GM20000 (cell line): ENCODE measurements at regions not wholly inside any gene's neighbourhood (a gene's known extent, or its start where the extent isn't known, plus 50 kb on each side); places are given as distances from the start of the nearest gene placed in this dataset.
A peak's percentile ranks its signal among the peaks of the same experiment; 100 is the strongest.
"Not testable (repeated sequence)": the region's sequence is repeated elsewhere in the genome, so short reads cannot be mapped to it uniquely, and the experiment has no call there.

Experiments
- DNase-seq: peaks from one replicate; pipeline ENCODE4 v3.0.0; 2012; ENCODE audit warnings: low spot score
- TF ChIP-seq, protein P1 (sequence below): IDR thresholded peaks from 2 replicates; pipeline ENCODE4 v1.5.1; 2012; ENCODE audit warnings: mild to moderate bottlenecking, control low read depth; ENCODE audit errors: extremely low read depth, missing control alignments

DNA sequence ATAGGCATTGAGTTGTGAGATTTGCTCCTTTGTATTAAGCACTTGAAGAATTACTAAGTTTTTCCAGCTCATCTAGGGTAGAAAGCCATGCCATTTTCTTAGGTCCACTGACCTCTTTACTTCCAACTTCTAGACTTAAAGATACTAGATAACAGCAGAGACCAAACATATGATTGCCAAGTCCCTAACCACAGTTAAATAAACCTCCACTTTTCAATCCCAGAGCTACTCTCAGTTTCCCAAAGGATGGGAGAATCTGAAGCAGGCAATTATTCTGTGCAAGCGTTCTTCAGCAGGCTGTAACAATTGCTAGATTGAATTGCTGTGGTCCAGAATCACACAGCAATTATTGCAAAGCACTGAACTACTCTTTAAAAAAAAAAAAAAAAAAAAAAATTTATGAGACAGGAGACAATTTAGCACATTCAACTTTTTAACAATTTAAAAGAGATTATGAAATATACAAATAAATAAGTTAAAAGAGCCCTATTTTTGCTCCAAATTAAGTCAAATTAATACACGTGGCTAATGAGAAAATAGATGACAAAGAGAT, 104.0 kb upstream of the PRSS16 start:
- DNase-seq, result no peak

DNA sequence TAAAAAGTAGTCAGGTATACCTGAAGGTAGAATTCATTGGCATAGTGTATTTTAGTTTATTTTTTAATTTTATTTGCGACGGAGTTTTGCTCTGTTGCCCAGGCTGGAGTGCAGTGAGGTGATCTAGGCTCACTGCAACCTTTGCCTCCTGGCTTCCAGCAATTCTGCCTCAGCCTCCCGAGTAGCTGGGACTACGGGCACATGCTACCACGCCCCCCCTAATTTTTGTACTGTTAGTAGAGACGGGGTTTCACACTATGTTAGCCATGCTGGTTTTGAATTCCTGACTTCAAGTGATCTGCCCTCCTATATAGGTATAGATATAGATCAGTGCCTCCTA, 102.8 kb upstream of the PRSS16 start:
- no peak for DNase-seq
- TF ChIP-seq, protein P1, sequence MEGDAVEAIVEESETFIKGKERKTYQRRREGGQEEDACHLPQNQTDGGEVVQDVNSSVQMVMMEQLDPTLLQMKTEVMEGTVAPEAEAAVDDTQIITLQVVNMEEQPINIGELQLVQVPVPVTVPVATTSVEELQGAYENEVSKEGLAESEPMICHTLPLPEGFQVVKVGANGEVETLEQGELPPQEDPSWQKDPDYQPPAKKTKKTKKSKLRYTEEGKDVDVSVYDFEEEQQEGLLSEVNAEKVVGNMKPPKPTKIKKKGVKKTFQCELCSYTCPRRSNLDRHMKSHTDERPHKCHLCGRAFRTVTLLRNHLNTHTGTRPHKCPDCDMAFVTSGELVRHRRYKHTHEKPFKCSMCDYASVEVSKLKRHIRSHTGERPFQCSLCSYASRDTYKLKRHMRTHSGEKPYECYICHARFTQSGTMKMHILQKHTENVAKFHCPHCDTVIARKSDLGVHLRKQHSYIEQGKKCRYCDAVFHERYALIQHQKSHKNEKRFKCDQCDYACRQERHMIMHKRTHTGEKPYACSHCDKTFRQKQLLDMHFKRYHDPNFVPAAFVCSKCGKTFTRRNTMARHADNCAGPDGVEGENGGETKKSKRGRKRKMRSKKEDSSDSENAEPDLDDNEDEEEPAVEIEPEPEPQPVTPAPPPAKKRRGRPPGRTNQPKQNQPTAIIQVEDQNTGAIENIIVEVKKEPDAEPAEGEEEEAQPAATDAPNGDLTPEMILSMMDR, result no peak

More for the DNA sequence above, 104.0 kb upstream of the PRSS16 start:
- TF ChIP-seq, protein P1, result no peak

DNA sequence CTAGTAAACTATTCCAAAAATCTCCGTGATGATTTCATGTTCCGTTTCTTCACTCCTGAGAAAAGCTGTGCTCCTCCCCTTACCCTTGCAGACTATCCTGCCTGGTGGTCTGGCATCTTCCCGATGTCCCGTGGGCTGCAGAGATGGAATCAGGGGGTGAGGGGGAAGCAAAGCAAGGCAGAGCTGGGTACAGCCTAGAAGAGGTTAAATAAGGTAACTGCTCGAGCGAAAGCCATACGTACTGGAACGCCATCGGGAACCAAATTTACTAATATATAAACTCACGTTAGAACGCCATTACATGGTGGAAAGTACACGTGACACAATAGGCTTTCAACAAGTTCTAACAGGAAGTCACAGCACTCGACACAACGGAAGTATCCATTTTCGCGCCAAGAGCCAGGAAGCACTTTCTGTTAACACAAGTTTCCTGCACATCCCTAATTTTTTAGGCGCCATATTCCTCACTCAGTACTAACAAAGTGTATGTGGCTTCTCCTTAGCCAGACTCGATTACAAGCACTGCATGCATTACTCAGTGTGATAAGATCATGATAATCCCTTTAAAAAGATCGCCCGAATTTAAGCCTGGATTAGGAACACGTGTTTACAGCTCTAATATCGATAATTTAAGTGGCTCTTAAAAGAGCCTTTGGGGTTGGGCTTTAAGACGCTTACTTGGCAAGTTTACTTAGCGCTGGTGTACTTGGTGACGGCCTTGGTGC, 101.6 kb upstream of the PRSS16 start:
- peak; percentile 43 for DNase-seq
- TF ChIP-seq, protein P1, result no peak

DNA sequence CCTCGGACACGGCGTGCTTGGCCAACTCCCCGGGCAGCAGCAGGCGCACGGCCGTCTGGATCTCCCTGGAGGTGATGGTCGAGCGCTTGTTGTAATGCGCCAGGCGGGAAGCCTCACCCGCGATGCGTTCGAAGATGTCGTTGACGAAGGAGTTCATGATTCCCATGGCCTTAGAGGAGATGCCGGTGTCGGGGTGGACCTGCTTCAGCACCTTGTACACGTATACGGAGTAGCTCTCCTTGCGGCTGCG, 101.1 kb upstream of the PRSS16 start:
- not testable (repeated sequence) for DNase-seq

DNA sequence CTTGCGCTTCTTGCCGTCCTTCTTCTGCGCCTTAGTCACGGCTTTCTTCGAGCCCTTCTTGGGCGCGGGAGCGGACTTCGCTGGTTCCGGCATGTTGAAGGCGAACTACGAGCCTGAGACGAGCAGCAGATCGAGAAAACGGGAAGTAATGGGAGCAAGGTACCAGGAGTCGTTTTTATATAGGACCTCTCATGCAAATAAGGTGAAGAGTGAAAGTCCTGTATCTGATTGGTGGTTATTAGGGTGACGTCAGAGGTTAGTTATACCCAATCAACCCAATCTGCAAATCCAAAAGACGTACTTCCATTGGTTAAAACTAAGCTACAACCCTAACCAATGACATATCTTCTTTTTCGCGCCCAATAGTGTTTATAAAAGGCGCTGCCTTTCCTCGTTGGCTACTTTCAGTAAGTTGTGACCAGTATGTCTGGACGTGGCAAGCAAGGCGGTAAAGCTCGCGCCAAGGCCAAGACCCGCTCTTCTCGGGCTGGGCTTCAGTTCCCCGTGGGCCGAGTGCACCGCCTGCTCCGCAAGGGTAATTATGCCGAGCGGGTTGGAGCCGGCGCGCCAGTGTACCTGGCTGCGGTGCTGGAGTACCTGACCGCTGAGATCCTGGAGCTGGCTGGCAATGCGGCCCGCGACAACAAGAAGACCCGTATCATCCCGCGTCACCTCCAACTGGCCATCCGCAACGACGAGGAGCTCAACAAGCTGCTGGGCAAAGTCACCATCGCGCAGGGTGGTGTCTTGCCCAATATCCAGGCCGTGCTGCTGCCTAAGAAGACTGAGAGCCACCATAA, 100.6 kb upstream of the PRSS16 start:
- TF ChIP-seq, protein P1, result no peak
- DNase-seq, result peak; percentile 87

DNA sequence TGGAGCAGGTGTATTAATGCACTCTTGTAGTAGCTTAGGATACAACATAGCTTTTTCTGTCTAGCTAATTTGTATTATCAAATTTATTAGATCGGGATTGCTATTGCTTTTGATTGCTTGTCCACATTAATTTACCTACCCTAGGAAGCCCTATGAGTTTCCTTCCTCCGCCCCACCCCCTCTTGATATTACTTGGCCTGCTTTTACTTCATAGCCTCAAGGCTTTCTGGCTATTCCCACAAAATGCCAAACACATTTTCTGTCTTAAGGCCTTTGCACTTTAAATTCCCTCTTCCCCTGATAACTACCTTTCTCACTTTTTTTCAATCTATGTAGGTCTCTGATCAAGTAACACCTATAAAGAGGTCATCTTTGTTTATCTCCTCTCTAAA, 99.1 kb upstream of the PRSS16 start:
- TF ChIP-seq, protein P1, result no peak
- no peak for DNase-seq

DNA sequence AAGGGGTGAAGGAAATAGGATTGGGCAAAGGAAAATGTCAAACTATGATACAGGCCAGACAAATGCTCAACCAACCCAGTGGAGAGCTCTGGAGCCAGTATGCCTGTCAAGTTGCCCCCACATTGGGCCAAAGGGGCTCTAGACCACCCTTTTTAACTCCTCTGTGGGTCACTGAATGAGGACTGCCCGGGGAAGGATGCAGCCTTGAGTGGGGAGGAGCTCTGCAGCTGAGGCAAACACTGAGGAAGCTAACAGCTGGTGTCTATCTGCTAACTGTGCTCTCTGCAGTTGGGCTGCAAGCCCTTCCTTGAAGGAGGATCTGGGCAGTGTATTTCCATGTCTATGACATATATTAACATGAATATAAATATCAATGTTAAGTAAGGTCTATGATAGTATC, 98.4 kb upstream of the PRSS16 start:
- TF ChIP-seq, protein P1, result no peak
- DNase-seq, result no peak
